GM12872 (cell line): ENCODE measurements at regions not wholly inside any gene's neighbourhood (a gene's known extent, or its start where the extent isn't known, plus 50 kb on each side); places are given as distances from the start of the nearest gene placed in this dataset.

Experiments
- TF ChIP-seq, protein P1 (sequence below): IDR thresholded peaks from 3 replicates; pipeline ENCODE4 v1.5.1; 2011; ENCODE audit warnings: low read depth, mild to moderate bottlenecking, low read length, moderate library complexity; ENCODE audit not compliant: insufficient read depth

DNA sequence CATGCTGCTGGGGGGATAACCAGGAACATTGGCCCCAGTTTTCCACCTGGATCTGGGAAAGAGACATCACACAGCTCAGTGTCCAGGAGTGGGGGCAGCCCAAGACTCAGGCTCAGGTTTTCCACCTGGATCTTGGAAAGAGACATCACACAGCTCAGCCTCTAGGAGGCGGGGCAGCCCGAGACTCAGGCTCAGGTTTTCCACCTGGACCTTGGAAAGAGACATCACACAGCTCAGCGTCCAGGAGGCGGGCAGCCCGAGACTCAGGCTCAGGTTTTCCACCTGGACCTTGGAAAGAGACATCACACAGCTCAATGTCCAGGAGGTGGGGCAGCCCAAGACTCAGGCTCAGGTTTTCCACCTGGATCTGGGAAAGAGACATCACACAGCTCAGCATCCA, 361.6 kb downstream of the THBS2 start:
- TF ChIP-seq, protein P1, sequence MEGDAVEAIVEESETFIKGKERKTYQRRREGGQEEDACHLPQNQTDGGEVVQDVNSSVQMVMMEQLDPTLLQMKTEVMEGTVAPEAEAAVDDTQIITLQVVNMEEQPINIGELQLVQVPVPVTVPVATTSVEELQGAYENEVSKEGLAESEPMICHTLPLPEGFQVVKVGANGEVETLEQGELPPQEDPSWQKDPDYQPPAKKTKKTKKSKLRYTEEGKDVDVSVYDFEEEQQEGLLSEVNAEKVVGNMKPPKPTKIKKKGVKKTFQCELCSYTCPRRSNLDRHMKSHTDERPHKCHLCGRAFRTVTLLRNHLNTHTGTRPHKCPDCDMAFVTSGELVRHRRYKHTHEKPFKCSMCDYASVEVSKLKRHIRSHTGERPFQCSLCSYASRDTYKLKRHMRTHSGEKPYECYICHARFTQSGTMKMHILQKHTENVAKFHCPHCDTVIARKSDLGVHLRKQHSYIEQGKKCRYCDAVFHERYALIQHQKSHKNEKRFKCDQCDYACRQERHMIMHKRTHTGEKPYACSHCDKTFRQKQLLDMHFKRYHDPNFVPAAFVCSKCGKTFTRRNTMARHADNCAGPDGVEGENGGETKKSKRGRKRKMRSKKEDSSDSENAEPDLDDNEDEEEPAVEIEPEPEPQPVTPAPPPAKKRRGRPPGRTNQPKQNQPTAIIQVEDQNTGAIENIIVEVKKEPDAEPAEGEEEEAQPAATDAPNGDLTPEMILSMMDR, result no peak

DNA sequence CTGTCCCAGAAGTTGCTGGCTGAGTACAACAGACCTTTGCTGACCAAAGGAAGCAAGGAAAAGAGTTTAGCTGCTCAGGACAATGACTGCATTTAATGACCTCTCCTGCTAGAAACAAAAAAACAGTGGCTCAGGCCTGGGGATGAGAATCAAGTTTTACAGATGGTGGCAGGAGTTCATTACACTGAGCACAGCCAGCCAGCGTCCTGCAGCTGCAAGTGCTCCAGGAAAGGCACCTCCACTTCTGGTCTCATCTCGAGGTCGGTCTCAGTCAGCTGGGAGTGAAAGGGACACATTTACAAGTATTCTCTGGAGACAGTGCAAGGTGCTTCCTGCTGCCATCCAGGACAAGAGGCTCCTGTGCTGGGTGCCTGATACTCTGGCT, 362.7 kb downstream of the THBS2 start:
- TF ChIP-seq, protein P1, result no peak

DNA sequence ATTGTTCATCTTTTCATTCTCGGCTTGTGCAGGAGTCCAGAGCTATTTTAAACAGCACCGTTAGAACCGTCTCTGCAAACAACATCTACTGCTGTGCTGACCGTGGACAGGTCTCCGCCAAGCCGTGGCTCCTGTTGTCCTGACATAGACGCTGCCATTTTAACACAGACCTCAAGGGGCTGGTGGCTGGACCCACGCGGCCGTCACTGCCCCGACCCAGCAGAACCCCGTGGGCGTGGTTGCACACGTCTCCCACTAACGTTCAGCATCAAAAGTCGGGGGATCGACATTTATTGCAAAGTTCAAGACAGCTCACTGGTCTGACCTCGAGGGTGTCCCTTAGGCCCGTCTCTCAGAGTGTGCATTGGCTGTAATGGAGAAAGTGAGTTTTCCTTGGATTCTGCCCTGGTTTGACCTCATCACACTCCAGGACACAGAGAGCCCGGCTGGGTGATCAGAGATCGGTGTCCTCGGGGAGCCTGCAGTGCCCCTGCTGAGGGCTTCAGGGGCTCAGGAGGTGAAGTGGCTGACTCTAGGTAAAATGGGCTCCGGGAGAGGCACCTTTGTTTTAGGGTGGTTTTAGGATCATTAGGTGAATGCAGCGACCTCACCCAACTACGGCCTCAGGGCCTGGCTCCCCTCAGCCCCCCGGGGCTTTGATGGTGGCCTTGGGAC, 363.2 kb downstream of the THBS2 start:
- TF ChIP-seq, protein P1, result no peak

DNA sequence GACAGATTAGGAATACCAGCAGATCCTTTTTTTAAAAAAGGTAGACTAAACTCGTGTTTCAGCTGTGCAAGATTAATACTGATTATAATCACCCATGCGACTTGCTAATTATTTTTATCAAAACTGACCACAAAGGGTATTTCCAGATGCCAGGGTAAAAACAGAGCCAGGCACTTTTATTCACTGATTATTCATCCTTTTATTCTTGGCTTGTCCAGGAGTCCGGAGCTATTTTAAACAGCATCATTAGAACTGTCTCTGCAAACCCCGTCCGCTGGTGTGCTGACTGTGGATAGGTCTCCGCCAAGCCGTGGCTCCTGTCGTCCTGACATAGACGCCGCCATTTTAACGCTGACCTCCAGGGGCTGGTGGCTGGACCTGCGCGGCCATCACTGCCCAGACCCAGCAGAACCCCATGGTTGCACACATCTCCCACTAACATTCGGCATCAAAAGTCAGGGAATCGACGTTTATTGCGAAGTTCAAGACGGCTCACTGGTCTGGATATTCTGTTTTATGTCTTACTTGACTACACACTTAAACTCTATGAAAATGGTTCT, 364.8 kb downstream of the THBS2 start:
- TF ChIP-seq, protein P1, result no peak

DNA sequence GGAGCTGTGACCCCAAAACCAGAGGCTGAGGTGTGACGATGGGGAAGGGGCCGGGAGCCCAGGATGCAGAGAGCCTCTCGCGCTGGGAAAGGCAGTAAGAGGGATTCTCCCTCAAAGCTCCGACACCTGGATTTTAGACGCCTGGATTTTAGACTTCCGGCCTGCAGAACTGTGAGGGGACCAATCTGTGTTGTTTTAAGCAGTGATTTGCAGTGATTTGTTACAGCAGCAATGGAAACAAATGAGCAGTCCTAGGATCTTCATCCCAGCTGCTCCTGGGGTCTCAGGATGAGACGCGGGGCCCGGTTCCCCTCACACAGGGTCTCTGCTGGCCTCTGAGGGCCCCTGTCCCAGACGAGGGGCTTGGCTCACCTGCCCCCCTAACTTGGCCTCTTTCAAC, 365.5 kb downstream of the THBS2 start:
- TF ChIP-seq, protein P1, result no peak

DNA sequence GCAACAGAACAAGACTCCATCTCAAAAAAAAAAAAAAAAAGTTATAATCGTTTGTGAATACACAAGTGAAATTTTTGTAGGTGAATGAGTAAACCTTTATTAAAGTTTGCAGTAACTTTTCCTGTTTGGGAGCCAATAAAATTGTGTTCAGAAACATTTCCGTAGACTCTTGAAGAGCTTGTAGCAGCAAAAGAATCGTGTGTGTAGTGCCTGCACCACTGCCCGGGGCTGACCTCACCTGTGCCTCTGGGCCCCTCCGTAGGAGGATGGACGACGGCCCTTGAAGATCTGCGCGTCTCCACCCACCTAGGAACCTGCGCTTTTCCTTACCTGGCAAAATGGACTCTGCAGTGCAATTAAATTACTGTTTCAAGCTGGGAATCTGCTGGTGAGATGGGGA, 366.0 kb downstream of the THBS2 start:
- TF ChIP-seq, protein P1, result no peak

DNA sequence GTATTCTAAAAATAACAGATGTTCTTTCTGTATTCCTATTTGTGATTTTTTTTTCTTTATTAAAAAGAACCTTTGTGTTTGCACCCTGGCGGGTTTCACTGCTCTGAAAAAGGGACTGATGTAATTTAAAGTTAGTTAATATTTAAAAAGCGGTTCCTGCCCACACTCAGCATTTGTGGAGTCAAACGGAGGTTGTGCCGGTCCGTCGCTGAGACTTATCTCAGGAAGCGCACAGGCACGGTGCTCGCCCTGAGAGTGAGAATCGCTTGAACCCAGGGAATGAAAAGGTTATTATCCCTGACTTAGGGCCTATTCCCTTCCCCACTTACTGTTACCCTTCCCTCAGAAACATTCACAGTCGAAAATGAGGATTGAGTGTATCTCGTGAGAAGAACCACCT, 366.7 kb downstream of the THBS2 start:
- TF ChIP-seq, protein P1, result no peak
